ENCODE measurements at regions not wholly inside any gene's neighbourhood (a gene's known extent, or its start where the extent isn't known, plus 50 kb on each side); places are given as distances from the start of the nearest gene placed in this dataset.

DNA sequence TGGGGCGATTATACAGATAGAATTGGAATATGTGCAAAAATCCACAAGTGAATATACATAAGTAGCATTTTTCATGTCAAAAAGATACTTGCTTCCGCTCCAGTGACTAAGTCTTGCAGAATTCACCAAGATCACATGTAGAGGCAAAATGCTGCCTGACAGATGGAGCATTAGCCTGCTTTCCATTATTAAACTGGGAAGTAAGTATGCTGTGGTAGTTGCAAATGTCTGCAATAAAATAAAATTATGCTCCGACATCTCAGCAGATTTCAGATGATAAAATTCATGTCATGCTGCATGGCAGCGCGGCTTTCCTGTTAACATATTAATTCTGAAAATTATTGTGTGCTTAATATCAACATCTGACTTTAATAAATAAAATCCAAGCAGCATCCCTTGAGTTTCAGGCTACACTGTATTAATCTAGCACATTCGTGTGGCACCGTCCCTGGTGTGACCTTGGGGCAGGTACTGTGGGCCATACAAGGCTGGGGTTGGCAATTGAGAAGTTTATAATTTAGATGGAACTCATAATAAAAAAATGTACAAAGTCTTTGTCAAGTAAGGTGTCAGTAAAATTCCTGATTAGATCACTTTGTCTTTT, 366.4 kb upstream of the ZP4 start:
- Histone ChIP-seq H3K36me3 (no peaks in the 10 kb centered on the region), H3K4me1 (no peaks in the 10 kb centered on the region), H3K27me3 (no peaks in the 10 kb centered on the region), H3K9me3 (peaks cover 0 to 4% (median 0%) of the 10 kb centered on the region in 4 donors), H3K4me3 (no peak overlapping the region), H3K27ac (no peak overlapping the region)
- DNase-seq, result no peak
- TF ChIP-seq, protein P1, sequence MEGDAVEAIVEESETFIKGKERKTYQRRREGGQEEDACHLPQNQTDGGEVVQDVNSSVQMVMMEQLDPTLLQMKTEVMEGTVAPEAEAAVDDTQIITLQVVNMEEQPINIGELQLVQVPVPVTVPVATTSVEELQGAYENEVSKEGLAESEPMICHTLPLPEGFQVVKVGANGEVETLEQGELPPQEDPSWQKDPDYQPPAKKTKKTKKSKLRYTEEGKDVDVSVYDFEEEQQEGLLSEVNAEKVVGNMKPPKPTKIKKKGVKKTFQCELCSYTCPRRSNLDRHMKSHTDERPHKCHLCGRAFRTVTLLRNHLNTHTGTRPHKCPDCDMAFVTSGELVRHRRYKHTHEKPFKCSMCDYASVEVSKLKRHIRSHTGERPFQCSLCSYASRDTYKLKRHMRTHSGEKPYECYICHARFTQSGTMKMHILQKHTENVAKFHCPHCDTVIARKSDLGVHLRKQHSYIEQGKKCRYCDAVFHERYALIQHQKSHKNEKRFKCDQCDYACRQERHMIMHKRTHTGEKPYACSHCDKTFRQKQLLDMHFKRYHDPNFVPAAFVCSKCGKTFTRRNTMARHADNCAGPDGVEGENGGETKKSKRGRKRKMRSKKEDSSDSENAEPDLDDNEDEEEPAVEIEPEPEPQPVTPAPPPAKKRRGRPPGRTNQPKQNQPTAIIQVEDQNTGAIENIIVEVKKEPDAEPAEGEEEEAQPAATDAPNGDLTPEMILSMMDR (IDR thresholded peaks at IDR 0.05), result no peak
- TF ChIP-seq POLR2A (IDR thresholded peaks at IDR 0.05), result no peak

GRCh38 chr1:238254935-238255334, 364.2 kb upstream of the ZP4 start:
- TF ChIP-seq POLR2A (IDR thresholded peaks at IDR 0.05), result no peak
- TF ChIP-seq, protein P1 (IDR thresholded peaks at IDR 0.05), result no peak
- H3K36me3 ChIP-seq, result no peaks in the 10 kb centered on the region
- H3K4me1 ChIP-seq, result no peaks in the 10 kb centered on the region
- DNase-seq, result no peak
- H3K9me3 ChIP-seq, result peaks cover 0 to 4% (median 0%) of the 10 kb centered on the region in 4 donors
- H3K27me3 ChIP-seq, result no peaks in the 10 kb centered on the region
- no peak overlapping the region for H3K27ac ChIP-seq
- no peak overlapping the region for H3K4me3 ChIP-seq

GRCh38 chr1:238252033-238252802, 361.5 kb upstream of the ZP4 start:
- Histone ChIP-seq H3K4me3 (no peak overlapping the region), H3K27ac (no peak overlapping the region), H3K36me3 (no peaks in the 10 kb centered on the region), H3K9me3 (no peaks in the 10 kb centered on the region), H3K27me3 (no peaks in the 10 kb centered on the region), H3K4me1 (no peaks in the 10 kb centered on the region)
- peak in 2 of 3 donors; percentile 62 to 85 for DNase-seq
- TF ChIP-seq POLR2A (IDR thresholded peaks at IDR 0.05), result no peak
- TF ChIP-seq, protein P1 (IDR thresholded peaks at IDR 0.05), result peak in 4 of 6 experiments; percentile 13 to 63 (median 58)

- Histone ChIP-seq H3K4me1 (no peaks in the 10 kb centered on the region), H3K36me3 (no peaks in the 10 kb centered on the region), H3K9me3 (no peaks in the 10 kb centered on the region), H3K27ac (no peak overlapping the region), H3K4me3 (no peak overlapping the region), H3K27me3 (no peaks in the 10 kb centered on the region)
- no peak for TF ChIP-seq POLR2A (IDR thresholded peaks at IDR 0.05)
- TF ChIP-seq, protein P1 (IDR thresholded peaks at IDR 0.05), result no peak
- DNase-seq, result no peak
These were observed 357.6 kb upstream of the ZP4 start for GRCh38 chr1:238248356-238248755.

GRCh38 chr1:238242181-238242580, 351.5 kb upstream of the ZP4 start:
- Histone ChIP-seq H3K27me3 (no peaks in the 10 kb centered on the region), H3K4me3 (no peak overlapping the region), H3K27ac (no peak overlapping the region), H3K9me3 (no peaks in the 10 kb centered on the region), H3K4me1 (no peaks in the 10 kb centered on the region), H3K36me3 (no peaks in the 10 kb centered on the region)
- TF ChIP-seq POLR2A (IDR thresholded peaks at IDR 0.05), result no peak
- TF ChIP-seq, protein P1 (IDR thresholded peaks at IDR 0.05), result no peak
- DNase-seq, result no peak
